ENCODE measurements at regions not wholly inside any gene's neighbourhood (a gene's known extent, or its start where the extent isn't known, plus 50 kb on each side); places are given as distances from the start of the nearest gene placed in this dataset.

DNA sequence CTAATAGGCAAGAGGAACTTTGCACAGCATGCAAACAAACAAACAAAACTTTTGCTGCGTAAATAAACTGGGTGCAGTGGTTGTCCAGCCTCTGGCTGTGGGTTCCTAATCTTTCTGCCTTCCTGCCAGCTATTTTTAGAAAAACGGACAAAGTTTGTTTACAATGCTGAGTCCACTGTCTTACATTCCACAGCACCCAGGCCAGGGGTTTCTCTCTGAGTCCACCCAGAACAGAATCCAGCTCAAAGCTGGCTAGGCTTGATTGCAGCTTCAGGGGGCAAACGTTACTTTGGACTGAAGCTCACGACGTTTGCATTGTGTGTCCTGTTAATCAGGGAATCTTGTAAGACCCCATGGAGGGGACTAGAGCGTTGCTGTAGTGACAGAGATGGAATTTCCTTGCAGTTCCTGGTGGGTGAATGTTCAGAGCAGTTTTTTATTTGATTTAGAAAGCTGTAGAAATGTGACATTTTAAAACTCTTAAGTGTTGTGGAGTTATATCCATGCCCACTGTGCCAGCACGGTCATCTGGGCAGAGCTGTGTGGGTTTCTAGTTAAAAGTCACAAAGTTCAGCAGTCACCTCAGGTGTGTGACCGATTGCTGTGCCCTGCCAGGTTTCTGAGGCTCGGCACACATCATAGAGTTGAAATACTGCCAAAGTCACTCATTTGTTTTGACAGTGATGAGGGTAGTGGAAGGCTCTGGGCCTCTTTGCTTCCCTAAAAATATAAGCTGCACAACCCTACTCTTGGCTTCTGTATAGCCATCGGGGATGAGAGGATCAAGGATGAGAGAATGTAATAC, 247.0 kb downstream of the STK31 start:
- H3K4me3 ChIP-seq (ENCODE audit: insufficient read depth, low read depth, low read length), result no peak overlapping the region
- WGBS, 2 experiments, result 53 to 55% methylated on average over 10 of the region's 10 CpGs
- H3K4me1 ChIP-seq (ENCODE audit: control insufficient read depth, insufficient read depth, low read length), result peaks cover 20% of the 10 kb centered on the region
- H3K27ac ChIP-seq (ENCODE audit: insufficient read depth, low read depth, low read length, poor library complexity, severe bottlenecking), result peak overlapping the region; percentile 81
- no peaks in the 10 kb centered on the region for H3K9me3 ChIP-seq (ENCODE audit: control insufficient read depth, low read length)
- no peaks in the 10 kb centered on the region for H3K36me3 ChIP-seq (ENCODE audit: control insufficient read depth, insufficient read depth, low read length)
- no peaks in the 10 kb centered on the region for H3K27me3 ChIP-seq (ENCODE audit: control insufficient read depth, insufficient read depth, low read length, poor library complexity, severe bottlenecking)

DNA sequence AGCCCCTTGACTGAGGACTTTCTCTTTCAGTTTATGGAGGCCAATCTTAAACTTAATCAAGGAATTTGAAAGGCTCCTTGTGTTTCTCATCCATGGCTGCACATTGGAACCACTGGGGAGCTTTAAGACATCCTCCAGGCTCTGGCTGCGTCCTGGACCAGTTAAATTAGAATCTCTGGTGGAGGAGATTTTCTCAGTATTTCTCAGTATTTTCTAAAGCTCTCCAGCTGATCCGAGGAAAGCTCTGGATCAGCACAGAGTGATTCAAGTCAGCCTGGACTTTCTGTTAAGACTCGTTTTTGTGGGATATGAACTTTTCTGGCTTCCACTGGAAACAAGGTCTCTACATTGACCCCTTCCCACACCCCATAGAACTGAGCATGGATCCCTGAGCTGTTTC, 249.8 kb downstream of the STK31 start:
- no peaks in the 10 kb centered on the region for H3K27me3 ChIP-seq (ENCODE audit: control insufficient read depth, insufficient read depth, low read length, poor library complexity, severe bottlenecking)
- no peaks in the 10 kb centered on the region for H3K36me3 ChIP-seq (ENCODE audit: control insufficient read depth, insufficient read depth, low read length)
- H3K9me3 ChIP-seq (ENCODE audit: control insufficient read depth, low read length), result no peaks in the 10 kb centered on the region
- H3K27ac ChIP-seq (ENCODE audit: insufficient read depth, low read depth, low read length, poor library complexity, severe bottlenecking), result no peak overlapping the region
- H3K4me3 ChIP-seq (ENCODE audit: insufficient read depth, low read depth, low read length), result no peak overlapping the region
- WGBS, 2 experiments, result 88 to 89% methylated on average over 3 of the region's 3 CpGs
- H3K4me1 ChIP-seq (ENCODE audit: control insufficient read depth, insufficient read depth, low read length), result peaks cover 20% of the 10 kb centered on the region

DNA sequence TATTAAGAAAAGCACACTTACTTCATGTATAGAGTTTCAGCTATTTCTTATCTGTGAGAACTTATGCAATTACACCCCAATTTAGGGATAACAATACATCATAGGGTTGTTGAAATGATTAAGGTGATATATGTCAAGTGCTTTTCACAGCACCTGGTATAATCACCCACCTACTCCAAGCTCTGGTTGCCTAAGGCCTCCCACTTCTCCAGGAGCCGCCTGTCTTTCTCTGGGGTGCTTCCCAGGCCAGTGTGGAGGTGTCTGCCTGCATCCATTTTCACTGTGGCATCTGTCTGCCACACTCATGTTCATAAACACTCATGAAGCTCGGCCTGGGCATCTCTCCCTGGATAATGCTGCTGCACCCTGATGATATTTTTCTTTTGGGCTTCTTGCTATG, 250.3 kb downstream of the STK31 start:
- peaks cover 20% of the 10 kb centered on the region for H3K4me1 ChIP-seq (ENCODE audit: control insufficient read depth, insufficient read depth, low read length)
- H3K9me3 ChIP-seq (ENCODE audit: control insufficient read depth, low read length), result no peaks in the 10 kb centered on the region
- 91 to 96% methylated on average over 2 of the region's 2 CpGs for WGBS, 2 experiments
- H3K27ac ChIP-seq (ENCODE audit: insufficient read depth, low read depth, low read length, poor library complexity, severe bottlenecking), result no peak overlapping the region
- no peak overlapping the region for H3K4me3 ChIP-seq (ENCODE audit: insufficient read depth, low read depth, low read length)
- H3K36me3 ChIP-seq (ENCODE audit: control insufficient read depth, insufficient read depth, low read length), result no peaks in the 10 kb centered on the region
- no peaks in the 10 kb centered on the region for H3K27me3 ChIP-seq (ENCODE audit: control insufficient read depth, insufficient read depth, low read length, poor library complexity, severe bottlenecking)

DNA sequence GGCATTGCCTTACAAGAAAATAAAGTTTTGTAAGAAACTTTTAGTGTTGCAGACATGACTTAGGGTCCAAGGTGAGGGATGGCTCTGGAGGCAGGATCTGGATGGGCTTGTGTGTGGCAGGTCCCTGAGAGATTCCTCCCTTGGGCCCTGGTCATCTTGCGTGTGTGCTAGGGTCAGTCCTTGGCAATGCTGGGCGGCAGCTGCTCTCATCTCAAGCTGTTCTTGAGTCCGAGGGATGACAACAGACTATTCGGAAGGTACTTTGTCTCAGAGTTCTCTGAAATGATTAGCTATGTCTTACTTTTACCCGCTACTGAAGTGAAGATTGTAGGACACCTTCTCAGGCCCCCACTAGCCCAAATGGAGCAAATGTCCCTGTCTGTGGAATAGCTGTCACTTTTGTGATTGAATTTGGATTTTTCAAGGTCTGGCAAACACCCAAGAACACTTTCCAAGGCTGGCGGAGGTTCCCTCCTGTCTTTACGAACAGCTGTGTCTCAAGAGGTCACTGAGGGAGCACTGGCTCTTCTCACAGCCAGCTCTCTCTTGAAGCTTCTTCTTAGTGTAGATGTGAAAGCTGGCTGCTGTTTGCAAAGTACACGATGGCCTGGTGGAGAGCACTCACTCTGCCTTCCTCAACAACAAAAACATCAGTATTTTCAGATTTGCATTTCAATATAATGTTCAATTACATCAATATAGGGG, 253.6 kb downstream of the STK31 start:
- Histone ChIP-seq H3K27me3 (ENCODE audit: control insufficient read depth, insufficient read depth, low read length, poor library complexity, severe bottlenecking) (no peaks in the 10 kb centered on the region), H3K4me3 (ENCODE audit: insufficient read depth, low read depth, low read length) (no peak overlapping the region), H3K9me3 (ENCODE audit: control insufficient read depth, low read length) (no peaks in the 10 kb centered on the region), H3K4me1 (ENCODE audit: control insufficient read depth, insufficient read depth, low read length) (peaks cover 19% of the 10 kb centered on the region), H3K36me3 (ENCODE audit: control insufficient read depth, insufficient read depth, low read length) (no peaks in the 10 kb centered on the region), H3K27ac (ENCODE audit: insufficient read depth, low read depth, low read length, poor library complexity, severe bottlenecking) (no peak overlapping the region)
- 92 to 97% methylated on average over 7 to 8 of the region's 8 CpGs for WGBS, 2 experiments

DNA sequence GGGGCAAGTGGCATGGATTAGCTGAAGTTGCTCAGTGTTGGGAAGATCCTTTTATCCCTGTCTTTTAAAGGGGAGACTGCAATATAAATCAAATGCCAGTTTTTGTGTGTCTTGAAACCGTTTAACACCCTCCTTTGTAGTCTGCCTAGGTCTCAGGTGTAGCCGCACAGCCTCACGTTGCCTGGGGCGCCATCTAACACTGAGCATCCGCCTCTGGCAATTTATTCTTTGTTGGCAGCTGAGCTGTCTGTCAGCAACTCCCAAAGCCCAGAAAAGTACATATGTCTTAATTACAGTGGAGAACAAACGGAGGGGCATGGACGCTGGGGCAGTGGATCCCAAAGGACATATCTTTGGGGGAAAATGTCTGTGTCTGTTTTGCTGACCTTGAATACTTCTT, 254.7 kb downstream of the STK31 start:
- Histone ChIP-seq H3K36me3 (ENCODE audit: control insufficient read depth, insufficient read depth, low read length) (no peaks in the 10 kb centered on the region), H3K9me3 (ENCODE audit: control insufficient read depth, low read length) (no peaks in the 10 kb centered on the region), H3K4me3 (ENCODE audit: insufficient read depth, low read depth, low read length) (no peak overlapping the region), H3K27ac (ENCODE audit: insufficient read depth, low read depth, low read length, poor library complexity, severe bottlenecking) (no peak overlapping the region), H3K4me1 (ENCODE audit: control insufficient read depth, insufficient read depth, low read length) (peaks cover 26% of the 10 kb centered on the region), H3K27me3 (ENCODE audit: control insufficient read depth, insufficient read depth, low read length, poor library complexity, severe bottlenecking) (no peaks in the 10 kb centered on the region)
- WGBS, 2 experiments, result 93 to 95% methylated on average over 7 of the region's 7 CpGs

DNA sequence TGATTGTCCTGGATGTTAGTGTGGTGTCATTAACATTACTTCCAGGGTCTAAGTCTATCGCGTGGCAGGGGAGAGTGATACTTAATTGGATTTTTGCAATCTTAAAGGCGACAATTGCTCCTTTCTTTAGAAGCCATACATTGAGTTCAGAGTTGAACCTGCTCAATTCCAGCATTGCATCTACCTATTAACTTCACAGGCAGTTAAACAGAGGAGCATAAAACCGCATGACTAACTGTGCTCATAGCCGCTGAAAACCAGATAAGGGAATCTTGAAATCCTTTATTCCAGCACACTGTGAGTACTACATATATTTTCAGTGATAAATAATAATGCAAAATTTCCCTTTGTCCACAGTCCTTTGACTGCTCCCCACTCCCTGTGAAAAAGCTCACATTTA, 255.3 kb downstream of the STK31 start:
- H3K4me3 ChIP-seq (ENCODE audit: insufficient read depth, low read depth, low read length), result no peak overlapping the region
- no peaks in the 10 kb centered on the region for H3K27me3 ChIP-seq (ENCODE audit: control insufficient read depth, insufficient read depth, low read length, poor library complexity, severe bottlenecking)
- 93 to 96% methylated on average over 5 of the region's 5 CpGs for WGBS, 2 experiments
- no peaks in the 10 kb centered on the region for H3K36me3 ChIP-seq (ENCODE audit: control insufficient read depth, insufficient read depth, low read length)
- no peaks in the 10 kb centered on the region for H3K9me3 ChIP-seq (ENCODE audit: control insufficient read depth, low read length)
- H3K4me1 ChIP-seq (ENCODE audit: control insufficient read depth, insufficient read depth, low read length), result peaks cover 20% of the 10 kb centered on the region
- no peak overlapping the region for H3K27ac ChIP-seq (ENCODE audit: insufficient read depth, low read depth, low read length, poor library complexity, severe bottlenecking)

DNA sequence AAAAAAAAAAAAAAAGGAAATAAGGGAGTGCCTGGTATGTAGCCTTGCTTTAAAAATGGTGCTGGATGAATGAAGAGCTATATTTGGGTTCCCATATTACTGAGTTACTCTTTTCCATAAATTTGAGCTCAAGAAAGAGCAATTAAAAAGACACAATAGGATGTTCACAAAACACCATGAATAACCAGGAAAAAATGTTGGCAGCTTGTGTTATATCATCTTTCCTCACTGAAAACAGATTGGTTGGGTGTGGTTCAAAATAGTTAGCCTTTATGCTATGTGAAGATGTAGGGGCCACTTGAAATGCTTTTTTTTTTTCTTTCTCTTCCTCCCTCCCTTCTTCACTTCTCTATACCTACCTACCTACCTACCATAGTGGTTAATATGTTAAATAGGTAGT, 256.9 kb downstream of the STK31 start:
- Histone ChIP-seq H3K9me3 (ENCODE audit: control insufficient read depth, low read length) (no peaks in the 10 kb centered on the region), H3K27me3 (ENCODE audit: control insufficient read depth, insufficient read depth, low read length, poor library complexity, severe bottlenecking) (no peaks in the 10 kb centered on the region), H3K4me1 (ENCODE audit: control insufficient read depth, insufficient read depth, low read length) (peaks cover 20% of the 10 kb centered on the region), H3K4me3 (ENCODE audit: insufficient read depth, low read depth, low read length) (no peak overlapping the region), H3K27ac (ENCODE audit: insufficient read depth, low read depth, low read length, poor library complexity, severe bottlenecking) (no peak overlapping the region), H3K36me3 (ENCODE audit: control insufficient read depth, insufficient read depth, low read length) (no peaks in the 10 kb centered on the region)

DNA sequence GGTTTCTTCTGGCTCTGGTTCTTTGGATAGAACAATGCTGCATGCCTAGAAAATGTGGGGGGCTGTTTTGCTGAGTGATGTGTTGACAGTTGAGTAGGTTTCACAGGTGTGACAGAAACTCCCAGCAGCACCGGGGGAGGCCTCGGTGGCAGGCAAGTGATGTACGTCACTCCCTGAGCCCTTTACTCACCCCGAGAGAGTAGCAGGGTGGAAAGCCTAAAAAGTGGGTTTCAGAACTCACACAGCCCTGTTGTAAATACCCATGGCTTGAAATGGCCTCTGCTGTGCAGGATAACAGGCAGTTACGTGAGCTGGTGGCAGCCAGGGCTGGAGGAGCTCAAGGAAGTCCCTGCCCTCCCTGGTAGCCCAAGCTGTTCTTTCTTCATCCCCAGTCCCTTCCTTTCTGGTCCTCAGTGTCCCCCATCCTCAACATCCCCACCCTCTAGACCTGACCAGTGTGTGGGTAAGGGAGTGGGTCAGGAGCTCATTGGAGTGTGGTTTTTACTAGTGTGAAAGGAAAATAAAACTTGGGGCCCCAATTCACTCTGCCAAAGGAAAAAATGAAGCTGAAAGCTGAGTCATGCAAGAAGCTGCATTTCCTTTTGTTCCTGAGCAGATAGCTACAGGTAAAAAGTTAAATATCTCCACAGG, 258.1 kb downstream of the STK31 start:
- H3K4me3 ChIP-seq (ENCODE audit: insufficient read depth, low read depth, low read length), result no peak overlapping the region
- no peaks in the 10 kb centered on the region for H3K27me3 ChIP-seq (ENCODE audit: control insufficient read depth, insufficient read depth, low read length, poor library complexity, severe bottlenecking)
- H3K4me1 ChIP-seq (ENCODE audit: control insufficient read depth, insufficient read depth, low read length), result peaks cover 20% of the 10 kb centered on the region
- H3K27ac ChIP-seq (ENCODE audit: insufficient read depth, low read depth, low read length, poor library complexity, severe bottlenecking), result peak overlapping the region; percentile 1
- WGBS, 2 experiments, result 54 to 60% methylated on average over 5 of the region's 5 CpGs
- H3K9me3 ChIP-seq (ENCODE audit: control insufficient read depth, low read length), result no peaks in the 10 kb centered on the region
- H3K36me3 ChIP-seq (ENCODE audit: control insufficient read depth, insufficient read depth, low read length), result no peaks in the 10 kb centered on the region

DNA sequence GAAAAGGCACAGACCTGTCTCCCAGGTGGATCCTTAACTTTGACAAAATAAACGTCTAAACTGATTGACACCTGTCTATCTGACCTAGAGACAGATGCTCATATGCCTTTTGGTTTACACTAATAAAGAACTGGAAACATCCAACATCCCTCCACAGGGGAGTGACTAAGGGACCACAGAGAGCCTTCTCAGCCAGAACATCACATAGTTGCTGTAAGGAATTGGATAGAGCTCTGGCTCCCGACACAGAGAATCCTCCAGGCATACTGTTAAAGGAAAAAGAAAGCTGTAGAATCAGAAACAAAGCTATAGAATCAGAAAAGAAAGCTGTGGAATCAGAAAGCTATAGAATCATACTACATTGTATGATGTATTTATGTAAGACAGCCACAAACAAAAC, 258.8 kb downstream of the STK31 start:
- 64 to 85% methylated on average over 2 of the region's 2 CpGs for WGBS, 2 experiments
- Histone ChIP-seq H3K36me3 (ENCODE audit: control insufficient read depth, insufficient read depth, low read length) (no peaks in the 10 kb centered on the region), H3K4me3 (ENCODE audit: insufficient read depth, low read depth, low read length) (no peak overlapping the region), H3K27me3 (ENCODE audit: control insufficient read depth, insufficient read depth, low read length, poor library complexity, severe bottlenecking) (no peaks in the 10 kb centered on the region), H3K4me1 (ENCODE audit: control insufficient read depth, insufficient read depth, low read length) (peaks cover 20% of the 10 kb centered on the region), H3K27ac (ENCODE audit: insufficient read depth, low read depth, low read length, poor library complexity, severe bottlenecking) (no peak overlapping the region), H3K9me3 (ENCODE audit: control insufficient read depth, low read length) (no peaks in the 10 kb centered on the region)

DNA sequence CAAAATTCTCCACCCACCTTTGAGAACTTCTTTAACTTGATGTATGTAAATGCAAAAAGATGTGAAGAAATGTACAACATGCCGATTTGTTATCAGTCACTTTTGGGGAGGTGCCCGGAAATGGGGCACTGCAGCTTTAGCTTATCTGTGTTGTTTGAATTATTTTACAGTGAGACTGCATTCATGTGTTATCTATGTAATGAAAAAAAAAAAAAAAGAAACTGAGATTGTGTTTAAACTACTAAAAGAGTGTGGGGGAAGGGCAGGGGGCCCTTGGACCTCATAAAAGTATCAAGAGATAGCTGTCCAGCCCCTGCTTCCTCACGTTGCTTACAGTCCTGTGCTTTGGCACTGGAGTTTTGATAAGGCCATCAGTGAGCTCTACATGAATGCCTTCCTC, 259.4 kb downstream of the STK31 start:
- WGBS, 2 experiments, result 94 to 95% methylated on average over 3 of the region's 3 CpGs
- Histone ChIP-seq H3K36me3 (ENCODE audit: control insufficient read depth, insufficient read depth, low read length) (no peaks in the 10 kb centered on the region), H3K27ac (ENCODE audit: insufficient read depth, low read depth, low read length, poor library complexity, severe bottlenecking) (no peak overlapping the region), H3K27me3 (ENCODE audit: control insufficient read depth, insufficient read depth, low read length, poor library complexity, severe bottlenecking) (no peaks in the 10 kb centered on the region), H3K9me3 (ENCODE audit: control insufficient read depth, low read length) (peaks cover 2% of the 10 kb centered on the region), H3K4me3 (ENCODE audit: insufficient read depth, low read depth, low read length) (no peak overlapping the region), H3K4me1 (ENCODE audit: control insufficient read depth, insufficient read depth, low read length) (peaks cover 20% of the 10 kb centered on the region)

Data from ectodermal cell (in vitro differentiated cells).